Suprapubic skin (tissue), 4 donors: ENCODE measurements at regions not wholly inside any gene's neighbourhood (a gene's known extent, or its start where the extent isn't known, plus 50 kb on each side); places are given as distances from the start of the nearest gene placed in this dataset.
"Not testable (repeated sequence)": the region's sequence is repeated elsewhere in the genome, so short reads cannot be mapped to it uniquely, and the experiment has no call there.

ENCODE experiments used
- DNase-seq, 2 donors: peaks; one replicate each; pipeline ENCODE4 v3.0.0-alpha.2; 2019; ENCODE audit warnings: low spot score in 2 of 2
- H3K27ac ChIP-seq: fragments of 200-600 bp; sonication (generic); one replicate; pipeline ENCODE4 v1.5.1; 2019
- H3K27me3 ChIP-seq: fragments of 200-600 bp; sonication (generic); one replicate; pipeline ENCODE4 v1.5.1; 2019
- H3K36me3 ChIP-seq: fragments of 200-600 bp; sonication (generic); one replicate; pipeline ENCODE4 v1.5.1; 2019
- H3K4me1 ChIP-seq: fragments of 200-600 bp; sonication (generic); one replicate; pipeline ENCODE4 v1.5.1; 2019
- H3K4me3 ChIP-seq: fragments of 200-600 bp; sonication (generic); one replicate; pipeline ENCODE4 v1.5.1; 2019; ENCODE audit warnings: mild to moderate bottlenecking
- H3K9me3 ChIP-seq: fragments of 200-600 bp; sonication (generic); one replicate; pipeline ENCODE4 v1.5.1; 2019
- CTCF ChIP-seq, 2 donors: fragments of 200-600 bp in 1 of 2; fragments of 450-650 bp in 1 of 2; sonication (generic) in 1 of 2; IDR thresholded peaks; one replicate each; pipeline ENCODE4 v1.5.1; 2016 to 2019; ENCODE audit warnings: antibody characterized with exemption in 2 of 2, mild to moderate bottlenecking in 1 of 2, moderate library complexity in 1 of 2
- EP300 ChIP-seq: sonication (generic); formaldehyde crosslinking; IDR thresholded peaks from one replicate; pipeline ENCODE4 v1.6.1; 2017; ENCODE audit warnings: antibody characterized with exemption
- POLR2A ChIP-seq, 2 donors: fragments of 450-650 bp; IDR thresholded peaks; one replicate each; pipeline ENCODE4 v1.6.1; 2017; ENCODE audit warnings: antibody characterized with exemption in 2 of 2, mild to moderate bottlenecking in 2 of 2, moderate library complexity in 2 of 2
- POLR2AphosphoS5 ChIP-seq, 3 donors: sonication (generic); formaldehyde crosslinking; IDR thresholded peaks; one replicate each; pipeline ENCODE4 v1.6.1; 2017; ENCODE audit warnings: antibody characterized with exemption in 3 of 3
- WGBS: methylation state at CpG from one replicate; pipeline ENCODE4 v1.1.5; 2018; 5-methylcytosine and 5-hydroxymethylcytosine counted together

- H3K36me3 ChIP-seq: no peaks in the 10 kb centered on the region
- WGBS: 74% methylated on average over 6 of the region's 6 CpGs
- DNase-seq: no peak
- H3K4me1 ChIP-seq: no peaks in the 10 kb centered on the region
- H3K9me3 ChIP-seq: no peaks in the 10 kb centered on the region
- H3K27me3 ChIP-seq: no peaks in the 10 kb centered on the region
- TF ChIP-seq EP300 (no peak), POLR2A (IDR thresholded peaks at IDR 0.05) (no peak), CTCF (IDR thresholded peaks at IDR 0.05) (no peak), POLR2AphosphoS5 (IDR thresholded peaks at IDR 0.05) (no peak)
- no peak overlapping the region for H3K27ac ChIP-seq
- H3K4me3 ChIP-seq: no peak overlapping the region
These were observed 477.5 kb upstream of the RGS6 start for GRCh38 chr14:71454513-71455332.

GRCh38 chr14:71460091-71460490 lies 472.1 kb upstream of the RGS6 start:
- DNase-seq: no peak
- Histone ChIP-seq H3K27me3 (no peaks in the 10 kb centered on the region), H3K9me3 (no peaks in the 10 kb centered on the region), H3K4me1 (no peaks in the 10 kb centered on the region), H3K27ac (no peak overlapping the region), H3K4me3 (no peak overlapping the region), H3K36me3 (no peaks in the 10 kb centered on the region)
- WGBS: 95% methylated on average over 6 of the region's 6 CpGs
- TF ChIP-seq POLR2A (IDR thresholded peaks at IDR 0.05) (no peak), POLR2AphosphoS5 (IDR thresholded peaks at IDR 0.05) (no peak), EP300 (no peak), CTCF (IDR thresholded peaks at IDR 0.05) (no peak)

- not testable (repeated sequence) for H3K9me3 ChIP-seq, H3K27me3 ChIP-seq, H3K27ac ChIP-seq, H3K4me1 ChIP-seq, H3K4me3 ChIP-seq, DNase-seq, H3K36me3 ChIP-seq
- WGBS: 100% methylated on average over 1 of the region's 3 CpGs
These were observed 470.6 kb upstream of the RGS6 start for GRCh38 chr14:71461617-71462016.

- Histone ChIP-seq H3K4me3 (no peak overlapping the region), H3K27ac (no peak overlapping the region), H3K9me3 (no peaks in the 10 kb centered on the region), H3K4me1 (no peaks in the 10 kb centered on the region), H3K27me3 (no peaks in the 10 kb centered on the region), H3K36me3 (no peaks in the 10 kb centered on the region)
- DNase-seq: no peak
- TF ChIP-seq POLR2A (IDR thresholded peaks at IDR 0.05) (no peak), EP300 (no peak), POLR2AphosphoS5 (IDR thresholded peaks at IDR 0.05) (no peak), CTCF (IDR thresholded peaks at IDR 0.05) (no peak)
These were observed 468.4 kb upstream of the RGS6 start for GRCh38 chr14:71463807-71464206.

- no peak overlapping the region for H3K4me3 ChIP-seq
- H3K36me3 ChIP-seq: no peaks in the 10 kb centered on the region
- no peaks in the 10 kb centered on the region for H3K27me3 ChIP-seq
- no peak for DNase-seq
- TF ChIP-seq EP300 (no peak), POLR2AphosphoS5 (IDR thresholded peaks at IDR 0.05) (no peak), POLR2A (IDR thresholded peaks at IDR 0.05) (no peak), CTCF (IDR thresholded peaks at IDR 0.05) (no peak)
- H3K9me3 ChIP-seq: no peaks in the 10 kb centered on the region
- WGBS: 100% methylated on average over 4 of the region's 4 CpGs
- no peaks in the 10 kb centered on the region for H3K4me1 ChIP-seq
- H3K27ac ChIP-seq: no peak overlapping the region
These were observed 467.4 kb upstream of the RGS6 start for GRCh38 chr14:71464840-71465239.

GRCh38 chr14:71465316-71465715 lies 466.9 kb upstream of the RGS6 start:
- WGBS: 85% methylated on average over 2 of the region's 2 CpGs
- Histone ChIP-seq H3K4me3 (no peak overlapping the region), H3K27me3 (no peaks in the 10 kb centered on the region), H3K4me1 (no peaks in the 10 kb centered on the region), H3K9me3 (no peaks in the 10 kb centered on the region), H3K36me3 (no peaks in the 10 kb centered on the region), H3K27ac (no peak overlapping the region)
- TF ChIP-seq POLR2AphosphoS5 (IDR thresholded peaks at IDR 0.05) (no peak), EP300 (no peak), CTCF (IDR thresholded peaks at IDR 0.05) (no peak), POLR2A (IDR thresholded peaks at IDR 0.05) (no peak)
- DNase-seq: no peak
